ENCODE measurements at regions not wholly inside any gene's neighbourhood (a gene's known extent, or its start where the extent isn't known, plus 50 kb on each side); places are given as distances from the start of the nearest gene placed in this dataset.

DNA sequence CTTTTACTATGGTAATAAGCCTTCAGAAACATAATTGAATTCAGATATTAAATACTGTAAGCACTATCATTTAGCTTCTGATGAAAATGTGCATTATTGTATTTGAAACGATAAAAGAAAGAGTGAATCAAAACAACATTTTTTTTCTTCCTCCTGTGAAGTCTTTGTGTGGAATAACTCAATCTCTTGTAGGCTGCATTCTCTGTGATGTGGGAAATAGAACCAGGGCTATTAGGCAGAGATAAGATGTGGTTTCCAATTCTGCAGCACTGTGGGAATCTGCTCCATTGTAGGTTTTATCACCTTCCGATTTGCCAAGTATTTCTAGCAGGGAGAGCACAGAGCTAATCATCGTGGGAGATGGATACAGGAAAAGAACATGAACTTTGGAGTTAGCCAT is 624.5 kb downstream of the RBFOX1 start:
- Histone ChIP-seq H3K4me3 (no peak overlapping the region), H3K9me3 (no peaks in the 10 kb centered on the region), H3K36me3 (ENCODE audit: low read depth) (no peaks in the 10 kb centered on the region), H3K4me1 (ENCODE audit: low read depth) (no peaks in the 10 kb centered on the region)
- TF ChIP-seq, protein P1, sequence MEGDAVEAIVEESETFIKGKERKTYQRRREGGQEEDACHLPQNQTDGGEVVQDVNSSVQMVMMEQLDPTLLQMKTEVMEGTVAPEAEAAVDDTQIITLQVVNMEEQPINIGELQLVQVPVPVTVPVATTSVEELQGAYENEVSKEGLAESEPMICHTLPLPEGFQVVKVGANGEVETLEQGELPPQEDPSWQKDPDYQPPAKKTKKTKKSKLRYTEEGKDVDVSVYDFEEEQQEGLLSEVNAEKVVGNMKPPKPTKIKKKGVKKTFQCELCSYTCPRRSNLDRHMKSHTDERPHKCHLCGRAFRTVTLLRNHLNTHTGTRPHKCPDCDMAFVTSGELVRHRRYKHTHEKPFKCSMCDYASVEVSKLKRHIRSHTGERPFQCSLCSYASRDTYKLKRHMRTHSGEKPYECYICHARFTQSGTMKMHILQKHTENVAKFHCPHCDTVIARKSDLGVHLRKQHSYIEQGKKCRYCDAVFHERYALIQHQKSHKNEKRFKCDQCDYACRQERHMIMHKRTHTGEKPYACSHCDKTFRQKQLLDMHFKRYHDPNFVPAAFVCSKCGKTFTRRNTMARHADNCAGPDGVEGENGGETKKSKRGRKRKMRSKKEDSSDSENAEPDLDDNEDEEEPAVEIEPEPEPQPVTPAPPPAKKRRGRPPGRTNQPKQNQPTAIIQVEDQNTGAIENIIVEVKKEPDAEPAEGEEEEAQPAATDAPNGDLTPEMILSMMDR (IDR thresholded peaks at IDR 0.05): no peak
- intact Hi-C loops (cut with DNase I, micrococcal nuclease): no loop called here
- DNase-seq (no peak), ATAC-seq (no peak)

DNA sequence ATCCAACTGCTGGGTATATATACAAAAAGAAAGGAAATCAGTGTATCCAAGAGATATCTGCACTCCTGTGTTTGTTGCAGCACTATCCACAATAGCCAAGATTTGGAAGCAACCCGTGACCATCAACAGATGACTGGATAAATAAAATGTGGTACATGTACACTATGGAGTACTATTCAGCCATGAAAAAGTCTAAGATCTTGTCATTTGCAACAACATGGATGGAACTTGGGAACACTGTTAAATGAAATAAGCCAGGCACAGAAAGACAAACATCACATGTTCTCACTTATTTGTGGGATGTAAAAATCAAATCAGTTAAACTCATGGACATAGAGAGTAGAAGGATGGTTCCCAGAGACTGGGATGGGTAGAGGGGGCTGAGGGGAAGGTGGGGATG is 620.7 kb downstream of the RBFOX1 start:
- TF ChIP-seq, protein P1 (IDR thresholded peaks at IDR 0.05): no peak

DNA sequence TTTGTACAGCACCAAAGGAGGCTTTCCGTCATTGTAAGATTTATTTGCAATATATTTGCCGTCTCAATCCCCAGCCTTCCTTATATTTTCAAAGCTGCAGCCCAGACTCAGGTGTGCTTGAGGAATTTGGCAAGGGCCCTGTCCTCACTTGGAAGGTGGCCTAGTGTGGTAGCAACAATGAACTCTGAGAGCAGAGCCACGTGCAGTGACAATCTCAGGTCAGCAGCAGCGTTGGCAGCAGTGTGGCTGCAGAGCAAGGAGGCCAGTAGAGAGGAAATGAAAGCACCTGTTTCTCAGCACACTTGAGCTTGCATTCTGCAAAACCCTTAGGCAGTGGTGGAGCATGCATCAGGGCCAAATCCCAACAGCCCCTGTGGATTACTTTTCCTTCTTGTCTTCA is 613.5 kb downstream of the RBFOX1 start:
- Histone ChIP-seq H3K36me3 (ENCODE audit: low read depth) (no peaks in the 10 kb centered on the region), H3K4me1 (ENCODE audit: low read depth) (no peaks in the 10 kb centered on the region), H3K4me3 (no peak overlapping the region), H3K9me3 (no peaks in the 10 kb centered on the region)
- DNase-seq (no peak), ATAC-seq (no peak)
- TF ChIP-seq, protein P1 (IDR thresholded peaks at IDR 0.05): no peak
- intact Hi-C loops (cut with DNase I, micrococcal nuclease): no loop called here

More for the DNA sequence above, 620.7 kb downstream of the RBFOX1 start:
- no peak for DNase-seq
- intact Hi-C loops (cut with DNase I, micrococcal nuclease): no loop called here
- no peak overlapping the region for H3K4me3 ChIP-seq
- H3K9me3 ChIP-seq: no peaks in the 10 kb centered on the region
- no peaks in the 10 kb centered on the region for H3K36me3 ChIP-seq (ENCODE audit: low read depth)
- ATAC-seq: no peak
- H3K4me1 ChIP-seq (ENCODE audit: low read depth): no peaks in the 10 kb centered on the region

DNA sequence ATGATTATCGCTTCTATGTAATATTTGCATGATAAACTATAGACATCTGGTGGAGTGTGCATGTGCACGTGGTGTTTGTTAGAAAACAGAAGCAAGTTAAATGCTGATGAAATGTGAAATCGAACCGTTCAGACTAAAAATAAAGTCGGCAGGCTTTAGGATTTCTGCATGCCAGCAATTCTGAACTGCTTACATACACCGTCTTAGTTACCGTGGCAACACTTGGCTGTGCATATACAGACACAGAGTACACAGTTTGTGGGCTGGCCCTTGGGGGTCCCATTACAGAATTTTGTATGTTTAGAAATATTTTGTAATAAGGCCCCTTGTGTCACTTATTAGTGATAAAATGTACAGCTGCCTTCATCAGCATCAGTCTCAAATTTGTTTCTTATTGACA is 605.5 kb downstream of the RBFOX1 start:
- Histone ChIP-seq H3K4me3 (no peak overlapping the region), H3K4me1 (ENCODE audit: low read depth) (no peaks in the 10 kb centered on the region), H3K36me3 (ENCODE audit: low read depth) (no peaks in the 10 kb centered on the region), H3K9me3 (no peaks in the 10 kb centered on the region)
- intact Hi-C loops (cut with DNase I, micrococcal nuclease): no loop called here
- TF ChIP-seq, protein P1 (IDR thresholded peaks at IDR 0.05): no peak
- DNase-seq (no peak), ATAC-seq (no peak)

DNA sequence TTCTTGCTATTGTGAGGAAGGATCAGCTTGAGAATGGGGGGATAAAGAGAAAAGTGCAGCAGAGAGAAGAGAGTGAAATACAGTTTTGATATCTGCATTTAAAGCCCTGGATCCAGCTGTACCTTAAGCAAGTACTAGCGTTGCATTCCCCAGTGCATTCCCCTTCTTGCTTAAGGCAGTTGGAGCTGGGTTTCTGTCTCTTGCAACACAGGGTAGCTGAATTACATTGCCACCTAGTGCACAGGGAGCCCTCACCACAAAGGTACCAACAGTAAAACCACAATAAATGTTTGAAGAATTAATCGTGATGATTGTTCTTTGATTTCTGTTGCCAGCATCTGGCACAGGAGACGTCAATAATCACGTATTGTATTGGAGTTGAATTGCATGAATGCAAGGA is 588.7 kb downstream of the RBFOX1 start:
- no peak overlapping the region for H3K4me3 ChIP-seq
- ATAC-seq: no peak
- TF ChIP-seq, protein P1 (IDR thresholded peaks at IDR 0.05): no peak
- intact Hi-C loops (cut with DNase I, micrococcal nuclease): no loop called here
- no peaks in the 10 kb centered on the region for H3K4me1 ChIP-seq (ENCODE audit: low read depth)
- no peaks in the 10 kb centered on the region for H3K9me3 ChIP-seq
- DNase-seq: no peak
- no peaks in the 10 kb centered on the region for H3K36me3 ChIP-seq (ENCODE audit: low read depth)

DNA sequence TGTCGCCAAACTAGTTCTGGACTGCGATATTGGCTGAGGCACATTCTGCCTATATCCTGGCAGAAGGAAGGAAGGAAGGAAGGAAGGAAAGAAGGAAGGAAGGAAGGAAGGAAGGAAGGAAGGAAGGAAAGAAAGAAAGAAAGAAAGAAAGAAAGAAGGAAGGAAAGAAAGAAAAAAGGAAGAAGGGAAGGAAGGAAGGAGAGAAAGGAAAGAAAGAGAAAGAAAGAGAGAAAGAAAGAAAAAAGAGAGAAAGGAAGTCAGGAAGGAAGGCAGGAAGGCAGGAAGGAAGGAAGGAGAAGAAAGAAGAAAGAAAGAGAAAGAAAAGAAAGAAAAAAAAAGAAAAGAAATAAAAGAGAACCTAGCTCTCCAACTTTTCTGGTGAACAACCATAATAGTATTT is 587.1 kb downstream of the RBFOX1 start:
- H3K4me1 ChIP-seq (ENCODE audit: low read depth): no peaks in the 10 kb centered on the region
- no peak overlapping the region for H3K4me3 ChIP-seq
- TF ChIP-seq, protein P1 (IDR thresholded peaks at IDR 0.05): no peak
- no peaks in the 10 kb centered on the region for H3K9me3 ChIP-seq
- H3K36me3 ChIP-seq (ENCODE audit: low read depth): no peaks in the 10 kb centered on the region
- no peak for DNase-seq
- no peak for ATAC-seq
- intact Hi-C loops (cut with DNase I, micrococcal nuclease): no loop called here
